ENCODE measurements at regions not wholly inside any gene's neighbourhood (a gene's known extent, or its start where the extent isn't known, plus 50 kb on each side); places are given as distances from the start of the nearest gene placed in this dataset.
"Not testable (repeated sequence)": the region's sequence is repeated elsewhere in the genome, so short reads cannot be mapped to it uniquely, and the experiment has no call there.

- POLR2A ChIA-PET; DNase-seq (ENCODE audit: low read depth, low spot score); H3K9me3 ChIP-seq (ENCODE audit: control insufficient read depth, insufficient read depth, low read depth, low read length); H3K4me1 ChIP-seq (ENCODE audit: control insufficient read depth, insufficient read depth, low read length); H3K4me3 ChIP-seq (ENCODE audit: low read depth in 2 of 2, low read length in 2 of 2); BruUV-seq (replicated peaks); intact Hi-C loops (cut with micrococcal nuclease; ENCODE audit: unreplicated experiment); H3K27me3 ChIP-seq (ENCODE audit: control insufficient read depth, insufficient read depth, low read length); in situ Hi-C loops (cut with HindIII; ENCODE audit: low pct_unique_long_range_greater_than_20kb, low sequenced_read_pairs); CTCF ChIA-PET; H3K27ac ChIP-seq (ENCODE audit: low read length); H3K36me3 ChIP-seq (ENCODE audit: control insufficient read depth, insufficient read depth, low read length): not testable (repeated sequence)
- ATAC-seq: peak; percentile 74; the same call in 1 of the 2 replicates
Observed at GRCh38 chr9:97199683-97200082, 107.8 kb upstream of the CCDC180 start.

- H3K9me3 ChIP-seq (ENCODE audit: control insufficient read depth, insufficient read depth, low read depth, low read length); POLR2A ChIA-PET; BruUV-seq (replicated peaks); ATAC-seq; in situ Hi-C loops (cut with HindIII; ENCODE audit: low pct_unique_long_range_greater_than_20kb, low sequenced_read_pairs); DNase-seq (ENCODE audit: low read depth, low spot score); H3K27me3 ChIP-seq (ENCODE audit: control insufficient read depth, insufficient read depth, low read length); H3K4me3 ChIP-seq (ENCODE audit: low read depth in 2 of 2, low read length in 2 of 2); intact Hi-C loops (cut with micrococcal nuclease; ENCODE audit: unreplicated experiment); H3K36me3 ChIP-seq (ENCODE audit: control insufficient read depth, insufficient read depth, low read length); H3K4me1 ChIP-seq (ENCODE audit: control insufficient read depth, insufficient read depth, low read length); H3K27ac ChIP-seq (ENCODE audit: low read length); CTCF ChIA-PET: not testable (repeated sequence)
Observed at GRCh38 chr9:97193767-97194166, 113.7 kb upstream of the CCDC180 start.

- Histone ChIP-seq H3K4me3 (ENCODE audit: low read depth in 2 of 2, low read length in 2 of 2) (no peak overlapping the region), H3K36me3 (ENCODE audit: control insufficient read depth, insufficient read depth, low read length) (no peaks in the 10 kb centered on the region), H3K9me3 (ENCODE audit: control insufficient read depth, insufficient read depth, low read depth, low read length) (no peaks in the 10 kb centered on the region), H3K4me1 (ENCODE audit: control insufficient read depth, insufficient read depth, low read length) (no peaks in the 10 kb centered on the region), H3K27ac (ENCODE audit: low read length) (no peak overlapping the region), H3K27me3 (ENCODE audit: control insufficient read depth, insufficient read depth, low read length) (no peaks in the 10 kb centered on the region)
- DNase-seq (ENCODE audit: low read depth, low spot score) (no peak), ATAC-seq (no peak)
- no peak for TF ChIP-seq CTCF (IDR thresholded peaks at IDR 0.05)
- ChIA-PET CTCF (no interaction called here), POLR2A (no interaction called here)
- BruUV-seq (replicated peaks): no TSS peak
- in situ Hi-C loops (cut with HindIII; ENCODE audit: low pct_unique_long_range_greater_than_20kb, low sequenced_read_pairs): no loop called here
- intact Hi-C loops (cut with micrococcal nuclease; ENCODE audit: unreplicated experiment): no loop called here
Observed at GRCh38 chr9:97188545-97188944, 118.9 kb upstream of the CCDC180 start.

GRCh38 chr9:97187706-97188105 is 119.8 kb upstream of the CCDC180 start:
- in situ Hi-C loops (cut with HindIII; ENCODE audit: low pct_unique_long_range_greater_than_20kb, low sequenced_read_pairs); BruUV-seq (replicated peaks); ATAC-seq; H3K27me3 ChIP-seq (ENCODE audit: control insufficient read depth, insufficient read depth, low read length); H3K4me3 ChIP-seq (ENCODE audit: low read depth in 2 of 2, low read length in 2 of 2); POLR2A ChIA-PET; H3K9me3 ChIP-seq (ENCODE audit: control insufficient read depth, insufficient read depth, low read depth, low read length); intact Hi-C loops (cut with micrococcal nuclease; ENCODE audit: unreplicated experiment); H3K27ac ChIP-seq (ENCODE audit: low read length); CTCF ChIA-PET; H3K4me1 ChIP-seq (ENCODE audit: control insufficient read depth, insufficient read depth, low read length); DNase-seq (ENCODE audit: low read depth, low spot score); H3K36me3 ChIP-seq (ENCODE audit: control insufficient read depth, insufficient read depth, low read length): not testable (repeated sequence)

GRCh38 chr9:97186493-97186892 is 121.0 kb upstream of the CCDC180 start:
- no peaks in the 10 kb centered on the region for H3K27me3 ChIP-seq (ENCODE audit: control insufficient read depth, insufficient read depth, low read length)
- no peak overlapping the region for H3K4me3 ChIP-seq (ENCODE audit: low read depth in 2 of 2, low read length in 2 of 2)
- ATAC-seq: no peak
- no peak overlapping the region for H3K27ac ChIP-seq (ENCODE audit: low read length)
- ChIA-PET POLR2A (no interaction called here), CTCF (no interaction called here)
- no peak for TF ChIP-seq TCF7L2 (IDR thresholded peaks at IDR 0.05; ENCODE audit: low read depth, low read length)
- TF ChIP-seq REST (IDR thresholded peaks at IDR 0.05; ENCODE audit: insufficient read depth in 1 of 2, low read depth in 2 of 2, low read length in 1 of 2): no peak
- TF ChIP-seq POLR2AphosphoS5 (IDR thresholded peaks at IDR 0.05; ENCODE audit: low read depth, low read length): no peak
- no peak for TF ChIP-seq SIN3A (IDR thresholded peaks at IDR 0.05; ENCODE audit: borderline replicate concordance, insufficient read depth, low read depth, low read length)
- no peak for TF ChIP-seq CTCF (IDR thresholded peaks at IDR 0.05)
- BruUV-seq (replicated peaks): no TSS peak
- no peaks in the 10 kb centered on the region for H3K9me3 ChIP-seq (ENCODE audit: control insufficient read depth, insufficient read depth, low read depth, low read length)
- H3K4me1 ChIP-seq (ENCODE audit: control insufficient read depth, insufficient read depth, low read length): no peaks in the 10 kb centered on the region
- no peak for DNase-seq (ENCODE audit: low read depth, low spot score)
- no peaks in the 10 kb centered on the region for H3K36me3 ChIP-seq (ENCODE audit: control insufficient read depth, insufficient read depth, low read length)
- intact Hi-C loops (cut with micrococcal nuclease; ENCODE audit: unreplicated experiment): no loop called here
- in situ Hi-C loops (cut with HindIII; ENCODE audit: low pct_unique_long_range_greater_than_20kb, low sequenced_read_pairs): no loop called here

Data from Panc1 (cell line).